Kidney (tissue), 13 donors: ENCODE measurements at regions not wholly inside any gene's neighbourhood (a gene's known extent, or its start where the extent isn't known, plus 50 kb on each side); places are given as distances from the start of the nearest gene placed in this dataset.

Source experiments
- DNase-seq, 5 donors: peaks; one replicate each; pipeline ENCODE4 v3.0.0-alpha.2; 2013 to 2020
- FAIRE-seq: peaks from 2 replicates; lab custom pipeline; 2012; peaks lifted over from hg19 to GRCh38; lab: Jason Lieb, UNC
- H3K27ac ChIP-seq, 2 donors: one replicate each; pipeline ENCODE4 v1.7.0; 2013; ENCODE audit warnings: low read depth in 2 of 2, low read length in 2 of 2, inconsistent platforms in 1 of 2
- H3K27me3 ChIP-seq: one replicate; pipeline ENCODE4 v1.7.1; 2013; ENCODE audit warnings: low read length, inconsistent platforms; ENCODE audit not compliant: control insufficient read depth, insufficient read depth
- H3K36me3 ChIP-seq, 3 donors: one replicate each; pipeline versions ENCODE4 v1.7.0 to v1.7.1; 2013; ENCODE audit warnings: low read length in 3 of 3, control low read depth in 1 of 3, inconsistent platforms in 1 of 3; ENCODE audit not compliant: insufficient read depth in 3 of 3, control insufficient read depth in 2 of 3
- H3K4me1 ChIP-seq, 3 donors: one replicate each; pipeline versions ENCODE4 v1.7.0 to v1.7.1; 2013; ENCODE audit warnings: low read length in 3 of 3, inconsistent platforms in 1 of 3, low read depth in 1 of 3; ENCODE audit not compliant: control insufficient read depth in 2 of 3, insufficient read depth in 2 of 3
- H3K4me3 ChIP-seq, 3 donors: one replicate each; pipeline versions ENCODE4 v1.7.0 to v1.8.1; 2013; ENCODE audit warnings: low read length in 3 of 3, control low read depth in 1 of 3, inconsistent platforms in 1 of 3
- H3K9ac ChIP-seq, 3 donors: one replicate each; pipeline versions ENCODE4 v1.7.0 to v1.7.1; 2013; ENCODE audit warnings: low read length in 3 of 3, control low read depth in 1 of 3, inconsistent platforms in 1 of 3
- H3K9me3 ChIP-seq, 3 donors: one replicate each; pipeline versions ENCODE4 v1.7.0 to v1.7.1; 2013; ENCODE audit warnings: low read length in 3 of 3, control low read depth in 1 of 3, inconsistent platforms in 1 of 3; ENCODE audit not compliant: control insufficient read depth in 2 of 3, insufficient read depth in 1 of 3
- CTCF ChIP-seq: IDR thresholded peaks from 3 replicates; pipeline ENCODE4 v1.5.1; 2012; ENCODE audit warnings: mild to moderate bottlenecking, moderate library complexity, borderline replicate concordance; ENCODE audit not compliant: insufficient read depth; ENCODE audit errors: extremely low read depth
- intact Hi-C: fragments of 100-400 bp; cut with DNase I; formaldehyde crosslinking; loops from one replicate; pipeline ENCODE4 v1.11.1; 2022
- donor health status: control.
- donor health status: control.
- donor health status: control.
- donor health status: control.
- donor health status: control.
- donor health status: DM: yes; HTN: yes; CAD: no.
- donor health status: Normal renal cell carcinoma (clear cell type).

- intact Hi-C loops: no loop called here
- H3K27ac ChIP-seq: no peak overlapping the region
- H3K9me3 ChIP-seq: no peaks in the 10 kb centered on the region
- H3K36me3 ChIP-seq: no peaks in the 10 kb centered on the region
- H3K9ac ChIP-seq: no peak overlapping the region
- no peak overlapping the region for H3K4me3 ChIP-seq
- FAIRE-seq (no peak), DNase-seq (peak in 1 of 5 donors; percentile 23)
- H3K27me3 ChIP-seq: no peaks in the 10 kb centered on the region
- no peak for TF ChIP-seq CTCF
- no peaks in the 10 kb centered on the region for H3K4me1 ChIP-seq
Measured at GRCh38 chr10:42998481-42999384, 78.1 kb upstream of the RET start.

GRCh38 chr10:42999385-43000020 is 77.4 kb upstream of the RET start:
- no peaks in the 10 kb centered on the region for H3K27me3 ChIP-seq
- intact Hi-C loops: no loop called here
- no peaks in the 10 kb centered on the region for H3K9me3 ChIP-seq
- no peak for FAIRE-seq
- H3K4me1 ChIP-seq: no peaks in the 10 kb centered on the region
- no peak overlapping the region for H3K27ac ChIP-seq
- no peak overlapping the region for H3K4me3 ChIP-seq
- DNase-seq: no peak
- no peaks in the 10 kb centered on the region for H3K36me3 ChIP-seq
- TF ChIP-seq CTCF: no peak
- no peak overlapping the region for H3K9ac ChIP-seq

- DNase-seq (no peak), FAIRE-seq (no peak)
- intact Hi-C loops: no loop called here
- no peaks in the 10 kb centered on the region for H3K36me3 ChIP-seq
- H3K27ac ChIP-seq: no peak overlapping the region
- no peak overlapping the region for H3K9ac ChIP-seq
- no peaks in the 10 kb centered on the region for H3K27me3 ChIP-seq
- H3K4me3 ChIP-seq: no peak overlapping the region
- no peaks in the 10 kb centered on the region for H3K4me1 ChIP-seq
- no peak for TF ChIP-seq CTCF
- no peaks in the 10 kb centered on the region for H3K9me3 ChIP-seq
Measured at GRCh38 chr10:43000021-43000411, 76.9 kb upstream of the RET start.
